CD4-positive, alpha-beta T cell (primary cell): ENCODE measurements at regions not wholly inside any gene's neighbourhood (a gene's known extent, or its start where the extent isn't known, plus 50 kb on each side); places are given as distances from the start of the nearest gene placed in this dataset.

Experiments used
- ATAC-seq: fragments of 200-7000 bp; cut with Tn5 transposase; one replicate; pipeline ENCODE4 v1.10.0; 2022; ENCODE audit warnings: mild to moderate bottlenecking; ENCODE audit not compliant: poor library complexity
- CTCF ChIA-PET: fragments of 350-600 bp; sonication (Branson Sonifier 250); formaldehyde crosslinking; loops from one replicate; lab custom pipeline; 2021; ENCODE audit warnings: antibody characterized with exemption, inconsistent platforms; lab: Charles Lee
- POLR2A ChIA-PET: fragments of 350-600 bp; sonication (Branson Sonifier 250); formaldehyde crosslinking; loops from one replicate; lab custom pipeline; 2021; ENCODE audit warnings: antibody characterized with exemption, inconsistent platforms; lab: Charles Lee
- DNase-seq, 14 experiments: peaks; one replicate each; pipeline ENCODE4 v3.0.0-alpha.2; 2013 to 2020; ENCODE audit warnings: mixed read lengths in 2 of 14
- H3K27ac ChIP-seq, 2 donors: one replicate each; pipeline versions ENCODE4 v1.5.1 to v1.7.0; 2013; ENCODE audit warnings: low read length in 2 of 2, low read depth in 1 of 2, mild to moderate bottlenecking in 1 of 2
- H3K27me3 ChIP-seq, 2 experiments: 1 replicate in 1 of 2; 2 replicates in 1 of 2; pipeline versions ENCODE4 v1.6.1 to v1.7.0; 2013; ENCODE audit warnings: low read length in 2 of 2, control low read depth in 1 of 2, mild to moderate bottlenecking in 1 of 2, moderate library complexity in 1 of 2; ENCODE audit not compliant: insufficient read depth in 2 of 2, control insufficient read depth in 1 of 2
- H3K36me3 ChIP-seq: one replicate; pipeline ENCODE4 v1.6.1; 2013; ENCODE audit warnings: low read length, control low read depth; ENCODE audit not compliant: insufficient read depth
- H3K4me1 ChIP-seq: one replicate; pipeline ENCODE4 v1.6.1; 2013; ENCODE audit warnings: low read length, control low read depth; ENCODE audit not compliant: insufficient read depth
- H3K4me3 ChIP-seq: one replicate; pipeline ENCODE4 v1.5.1; 2013; ENCODE audit warnings: mild to moderate bottlenecking, low read length, moderate library complexity
- H3K9me3 ChIP-seq, 2 experiments: 1 replicate in 1 of 2; 2 replicates in 1 of 2; pipeline versions ENCODE4 v1.6.1 to v1.7.0; 2013; ENCODE audit warnings: low read length in 2 of 2, mild to moderate bottlenecking in 2 of 2, control low read depth in 1 of 2, moderate library complexity in 1 of 2; ENCODE audit not compliant: control insufficient read depth in 1 of 2, insufficient read depth in 1 of 2
- H3K27ac Mint-ChIP-seq: one replicate; pipeline ENCODE4 v1.8.0; 2020; ENCODE audit warnings: mixed read lengths
- H3K27me3 Mint-ChIP-seq: one replicate; pipeline ENCODE4 v1.8.0; 2021; ENCODE audit warnings: mixed read lengths
- H3K36me3 Mint-ChIP-seq: one replicate; pipeline ENCODE4 v1.8.0; 2021; ENCODE audit warnings: low read depth, mixed read lengths
- H3K4me1 Mint-ChIP-seq: one replicate; pipeline ENCODE4 v1.8.0; 2021; ENCODE audit warnings: low read depth, mixed read lengths
- H3K4me3 Mint-ChIP-seq: one replicate; pipeline ENCODE4 v1.8.0; 2020; ENCODE audit warnings: mild to moderate bottlenecking, mixed read lengths
- H3K9me3 Mint-ChIP-seq: one replicate; pipeline ENCODE4 v1.8.0; 2020; ENCODE audit warnings: mixed read lengths
- CTCF ChIP-seq: fragments of 200-600 bp; IDR thresholded peaks from one replicate; pipeline ENCODE4 v1.8.0; 2022; ENCODE audit warnings: antibody characterized with exemption, mild to moderate bottlenecking
- intact Hi-C, 2 experiments: fragments of 100-400 bp; cut with DNase I in 1 of 2; cut with micrococcal nuclease in 1 of 2; formaldehyde crosslinking; loops; one replicate each; pipeline versions ENCODE4 v1.15.1 to v1.9.0; 2023 to 2025; cut with DNase I, micrococcal nuclease

- H3K36me3 ChIP-seq = no peaks in the 10 kb centered on the region
- intact Hi-C loops = no loop called here
- no peak overlapping the region for H3K4me3 ChIP-seq
- DNase-seq (no peak), ATAC-seq (no peak)
- TF ChIP-seq CTCF = no peak
- H3K27ac ChIP-seq = no peak overlapping the region
- Mint-ChIP-seq H3K4me3 (no peak overlapping the region), H3K9me3 (no peaks in the 10 kb centered on the region), H3K36me3 (no peaks in the 10 kb centered on the region), H3K4me1 (no peaks in the 10 kb centered on the region), H3K27ac (no peak overlapping the region), H3K27me3 (no peaks in the 10 kb centered on the region)
- H3K27me3 ChIP-seq = no peaks in the 10 kb centered on the region
- ChIA-PET POLR2A (no interaction called here), CTCF (interaction anchor here (0.8 kb wide), 1 partner anchor 9 kb away, joined by 3 read pairs; no protein-coding TSS in a partner anchor)
- peaks cover 6% of the 10 kb centered on the region for H3K4me1 ChIP-seq
- peaks cover 0 to 4% of the 10 kb centered on the region in 2 experiments for H3K9me3 ChIP-seq
Measured at GRCh38 chr10:4511509-4511908, 314.5 kb upstream of the AKR1E2 start.

- Mint-ChIP-seq H3K4me3 (no peak overlapping the region), H3K4me1 (no peaks in the 10 kb centered on the region), H3K27me3 (no peaks in the 10 kb centered on the region), H3K9me3 (no peaks in the 10 kb centered on the region), H3K27ac (no peak overlapping the region), H3K36me3 (no peaks in the 10 kb centered on the region)
- DNase-seq (no peak), ATAC-seq (no peak)
- H3K9me3 ChIP-seq = no peaks in the 10 kb centered on the region
- H3K27me3 ChIP-seq = no peaks in the 10 kb centered on the region
- H3K27ac ChIP-seq = no peak overlapping the region
- H3K36me3 ChIP-seq = no peaks in the 10 kb centered on the region
- ChIA-PET CTCF (no interaction called here), POLR2A (no interaction called here)
- intact Hi-C loops = no loop called here
- no peak overlapping the region for H3K4me3 ChIP-seq
- H3K4me1 ChIP-seq = peaks cover 2% of the 10 kb centered on the region
- no peak for TF ChIP-seq CTCF
Measured at GRCh38 chr10:4509405-4509804, 316.6 kb upstream of the AKR1E2 start.

- H3K9me3 Mint-ChIP-seq = no peaks in the 10 kb centered on the region
- Histone ChIP-seq H3K4me3 (no peak overlapping the region), H3K27me3 (no peaks in the 10 kb centered on the region), H3K36me3 (no peaks in the 10 kb centered on the region), H3K9me3 (no peaks in the 10 kb centered on the region), H3K27ac (no peak overlapping the region), H3K4me1 (no peaks in the 10 kb centered on the region)
- H3K27me3 Mint-ChIP-seq = no peaks in the 10 kb centered on the region
- CTCF ChIA-PET = no interaction called here
- no peak overlapping the region for H3K27ac Mint-ChIP-seq
- TF ChIP-seq CTCF = no peak
- intact Hi-C loops = no loop called here
- no peaks in the 10 kb centered on the region for H3K36me3 Mint-ChIP-seq
- no peaks in the 10 kb centered on the region for H3K4me1 Mint-ChIP-seq
- H3K4me3 Mint-ChIP-seq = no peak overlapping the region
- ATAC-seq (no peak), DNase-seq (no peak)
- POLR2A ChIA-PET = no interaction called here
Measured at GRCh38 chr10:4506095-4506494, 319.9 kb upstream of the AKR1E2 start.
